ENCODE measurements at regions not wholly inside any gene's neighbourhood (a gene's known extent, or its start where the extent isn't known, plus 50 kb on each side); places are given as distances from the start of the nearest gene placed in this dataset.

DNA sequence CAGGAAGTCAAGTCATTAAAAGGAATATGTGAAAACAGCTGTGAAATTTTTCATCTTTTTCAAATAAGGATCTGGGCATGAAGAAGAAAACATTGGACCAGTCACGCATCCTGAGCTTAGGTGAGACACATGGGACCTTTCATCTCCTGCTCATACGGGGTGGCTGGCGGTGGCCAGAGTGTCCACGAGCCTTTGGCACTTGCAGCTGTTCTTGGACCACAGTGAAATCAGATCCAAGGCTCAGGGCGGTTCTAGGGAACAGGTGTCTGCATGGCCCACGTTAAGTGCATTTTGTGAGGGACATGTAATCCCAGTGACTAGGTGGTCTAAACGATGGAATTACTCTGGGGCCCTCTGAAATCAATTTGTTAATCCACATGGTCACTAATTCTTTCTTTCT, 212.7 kb upstream of the COPS8 start:
- DNase-seq (ENCODE audit: extremely low spot score): no peak
- no peak for TF ChIP-seq FOXM1 (IDR thresholded peaks at IDR 0.05; ENCODE audit: borderline replicate concordance)
- TF ChIP-seq BHLHE40 (IDR thresholded peaks at IDR 0.05; ENCODE audit: borderline replicate concordance): no peak
- TF ChIP-seq FOXA1 (IDR thresholded peaks at IDR 0.05): no peak
- no peak for TF ChIP-seq NFRKB (IDR thresholded peaks at IDR 0.05)
- no peak for TF ChIP-seq ZNF384 (IDR thresholded peaks at IDR 0.05)
- TF ChIP-seq, protein P1, sequence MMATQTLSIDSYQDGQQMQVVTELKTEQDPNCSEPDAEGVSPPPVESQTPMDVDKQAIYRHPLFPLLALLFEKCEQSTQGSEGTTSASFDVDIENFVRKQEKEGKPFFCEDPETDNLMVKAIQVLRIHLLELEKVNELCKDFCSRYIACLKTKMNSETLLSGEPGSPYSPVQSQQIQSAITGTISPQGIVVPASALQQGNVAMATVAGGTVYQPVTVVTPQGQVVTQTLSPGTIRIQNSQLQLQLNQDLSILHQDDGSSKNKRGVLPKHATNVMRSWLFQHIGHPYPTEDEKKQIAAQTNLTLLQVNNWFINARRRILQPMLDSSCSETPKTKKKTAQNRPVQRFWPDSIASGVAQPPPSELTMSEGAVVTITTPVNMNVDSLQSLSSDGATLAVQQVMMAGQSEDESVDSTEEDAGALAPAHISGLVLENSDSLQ (IDR thresholded peaks at IDR 0.05): no peak
- TF ChIP-seq CTBP1 (IDR thresholded peaks at IDR 0.05; ENCODE audit: borderline replicate concordance): no peak
- no peak for TF ChIP-seq ELF4 (IDR thresholded peaks at IDR 0.05)
- TF ChIP-seq LEF1 (IDR thresholded peaks at IDR 0.05; ENCODE audit: borderline replicate concordance): no peak
- TF ChIP-seq ARNT (IDR thresholded peaks at IDR 0.05): no peak
- no peak for TF ChIP-seq FOXK2 (IDR thresholded peaks at IDR 0.05)
- ChIA-PET CTCF (no interaction called here), POLR2A (no interaction called here)

DNA sequence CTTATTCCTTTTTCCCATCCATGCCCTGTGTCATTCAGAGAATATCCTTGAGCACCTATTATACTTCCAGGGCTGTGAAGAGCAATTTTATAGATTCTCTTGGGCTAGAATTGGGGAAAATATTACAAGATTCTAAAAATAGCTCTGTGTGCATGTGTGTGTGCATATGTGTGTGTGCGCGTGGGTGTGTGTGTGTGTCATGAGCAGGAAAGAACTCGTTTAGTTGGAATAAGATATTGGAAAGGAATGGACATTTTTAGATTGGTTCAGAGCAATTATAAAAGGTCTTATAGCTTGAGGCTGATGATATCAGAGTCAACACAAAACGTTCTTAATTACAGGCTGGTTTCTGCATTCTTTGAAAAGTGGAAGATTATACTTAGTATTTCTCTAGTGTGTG, 212.1 kb upstream of the COPS8 start:
- no peak for DNase-seq (ENCODE audit: extremely low spot score)
- ChIA-PET POLR2A (no interaction called here), CTCF (no interaction called here)
- TF ChIP-seq FOXA1 (IDR thresholded peaks at IDR 0.05) (no peak), L3MBTL2 (conservative IDR thresholded peaks at IDR 0.05) (no peak), HDGF (IDR thresholded peaks at IDR 0.05; ENCODE audit: borderline replicate concordance) (no peak), FOXM1 (IDR thresholded peaks at IDR 0.05; ENCODE audit: borderline replicate concordance) (no peak), LEF1 (IDR thresholded peaks at IDR 0.05; ENCODE audit: borderline replicate concordance) (no peak), ZNF384 (IDR thresholded peaks at IDR 0.05) (no peak), NFRKB (IDR thresholded peaks at IDR 0.05) (no peak), SP1 (IDR thresholded peaks at IDR 0.05) (no peak), SUZ12 (IDR thresholded peaks at IDR 0.05) (no peak), ARNT (IDR thresholded peaks at IDR 0.05) (no peak), BHLHE40 (IDR thresholded peaks at IDR 0.05; ENCODE audit: borderline replicate concordance) (no peak), TARDBP (IDR thresholded peaks at IDR 0.05) (no peak), ELF4 (IDR thresholded peaks at IDR 0.05) (no peak), CTBP1 (IDR thresholded peaks at IDR 0.05; ENCODE audit: borderline replicate concordance) (no peak), FOXK2 (IDR thresholded peaks at IDR 0.05) (no peak)
- TF ChIP-seq, protein P1 (IDR thresholded peaks at IDR 0.05): no peak

DNA sequence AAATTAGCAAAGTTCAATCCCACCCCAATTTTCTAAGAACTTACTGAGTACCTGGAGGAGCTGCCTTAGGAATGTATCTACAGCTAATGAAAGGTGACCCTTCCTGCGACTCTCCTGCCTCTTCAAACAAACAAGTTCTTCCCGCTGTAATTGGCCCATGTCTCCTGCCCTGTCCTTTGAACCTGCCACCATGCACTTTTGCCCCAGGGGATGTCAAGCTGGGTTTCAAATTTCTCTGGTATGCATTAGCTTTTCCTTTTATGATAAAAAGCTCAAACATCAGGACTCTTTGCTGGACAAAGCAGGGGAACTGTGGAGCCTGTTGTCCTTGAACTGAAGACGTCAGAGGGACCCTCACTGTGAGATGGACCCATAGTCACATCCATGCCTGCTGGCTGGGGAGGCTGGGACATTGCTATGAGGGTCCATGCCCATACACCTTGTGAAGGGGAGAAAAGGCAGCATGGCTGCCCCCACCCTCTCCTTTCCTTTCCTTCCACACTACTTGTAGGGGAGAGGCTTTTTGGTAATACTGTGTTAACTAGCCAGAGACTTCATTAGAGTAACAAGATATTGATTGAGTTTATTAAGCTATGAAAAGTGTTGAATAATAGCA, 210.7 kb upstream of the COPS8 start:
- DNase-seq (ENCODE audit: extremely low spot score): no peak
- TF ChIP-seq TARDBP (IDR thresholded peaks at IDR 0.05) (no peak), L3MBTL2 (conservative IDR thresholded peaks at IDR 0.05) (no peak), FOXA1 (IDR thresholded peaks at IDR 0.05) (no peak), HDGF (IDR thresholded peaks at IDR 0.05; ENCODE audit: borderline replicate concordance) (no peak), FOXM1 (IDR thresholded peaks at IDR 0.05; ENCODE audit: borderline replicate concordance) (no peak), SP1 (IDR thresholded peaks at IDR 0.05) (no peak), CTBP1 (IDR thresholded peaks at IDR 0.05; ENCODE audit: borderline replicate concordance) (no peak), ZNF384 (IDR thresholded peaks at IDR 0.05) (no peak), NFRKB (IDR thresholded peaks at IDR 0.05) (no peak), SUZ12 (IDR thresholded peaks at IDR 0.05) (no peak), ARNT (IDR thresholded peaks at IDR 0.05) (no peak), ELF4 (IDR thresholded peaks at IDR 0.05) (no peak), BHLHE40 (IDR thresholded peaks at IDR 0.05; ENCODE audit: borderline replicate concordance) (no peak), FOXK2 (IDR thresholded peaks at IDR 0.05) (no peak), LEF1 (IDR thresholded peaks at IDR 0.05; ENCODE audit: borderline replicate concordance) (no peak)
- TF ChIP-seq, protein P1 (IDR thresholded peaks at IDR 0.05): no peak
- ChIA-PET POLR2A (no interaction called here), CTCF (no interaction called here)

DNA sequence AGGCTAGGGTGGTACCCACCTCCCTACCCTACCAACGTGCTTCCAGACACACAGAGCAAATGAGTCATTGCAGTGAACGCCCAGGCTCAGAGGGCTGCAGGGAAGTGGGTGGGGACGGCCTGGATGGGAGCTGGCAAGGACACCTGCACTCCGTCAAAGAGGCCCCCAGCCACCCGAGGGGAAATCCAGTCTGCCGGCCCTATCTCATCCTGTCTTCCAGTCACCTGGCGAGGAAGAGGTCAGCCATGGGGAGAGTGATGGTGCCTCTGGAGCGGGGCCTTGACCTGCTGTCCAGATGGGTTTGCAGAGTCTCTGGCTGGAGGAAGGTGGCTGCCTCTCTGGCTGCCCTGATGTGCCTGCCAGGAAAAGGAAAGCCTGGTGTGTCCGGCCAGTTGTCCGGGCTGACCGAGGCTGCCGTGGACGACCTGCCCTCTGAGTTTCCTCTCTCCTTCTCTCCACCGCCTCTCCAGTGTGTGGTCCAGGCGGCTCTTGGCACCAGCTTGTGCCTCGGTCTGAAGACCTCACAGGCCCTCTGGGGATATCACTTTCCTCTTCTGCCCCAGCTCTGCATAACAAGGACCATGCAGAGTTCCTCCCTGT, 209.7 kb upstream of the COPS8 start:
- TF ChIP-seq FOXK2 (IDR thresholded peaks at IDR 0.05) (no peak), FOXM1 (IDR thresholded peaks at IDR 0.05; ENCODE audit: borderline replicate concordance) (no peak), FOXA1 (IDR thresholded peaks at IDR 0.05) (no peak), SUZ12 (IDR thresholded peaks at IDR 0.05) (no peak), LEF1 (IDR thresholded peaks at IDR 0.05; ENCODE audit: borderline replicate concordance) (no peak), CTBP1 (IDR thresholded peaks at IDR 0.05; ENCODE audit: borderline replicate concordance) (no peak), ELF4 (IDR thresholded peaks at IDR 0.05) (no peak), ARNT (IDR thresholded peaks at IDR 0.05) (no peak)
- ChIA-PET POLR2A (no interaction called here), CTCF (no interaction called here)
- no peak for DNase-seq (ENCODE audit: extremely low spot score)

DNA sequence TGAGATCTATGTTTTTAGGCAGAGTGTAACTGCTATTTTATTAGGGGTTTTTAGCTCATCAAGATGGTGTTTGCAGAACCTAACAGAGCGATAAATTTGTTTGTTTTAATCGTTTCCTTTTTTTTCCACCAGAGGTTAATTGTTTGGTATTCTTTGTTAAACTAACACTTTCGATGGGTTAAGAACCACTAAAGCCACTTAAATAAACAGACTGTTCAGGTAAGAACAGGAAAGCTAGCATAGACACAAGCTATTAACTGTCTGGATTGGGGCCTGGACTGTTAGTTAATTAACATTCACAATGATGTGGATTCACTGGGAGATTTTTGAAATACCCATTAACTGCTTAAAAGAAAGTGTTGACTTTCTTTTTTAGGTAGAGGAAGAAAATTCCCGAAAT, 209.0 kb upstream of the COPS8 start:
- TF ChIP-seq FOXK2 (IDR thresholded peaks at IDR 0.05) (no peak), BHLHE40 (IDR thresholded peaks at IDR 0.05; ENCODE audit: borderline replicate concordance) (no peak), NFRKB (IDR thresholded peaks at IDR 0.05) (no peak), ELF4 (IDR thresholded peaks at IDR 0.05) (no peak), FOXA1 (IDR thresholded peaks at IDR 0.05) (no peak), LEF1 (IDR thresholded peaks at IDR 0.05; ENCODE audit: borderline replicate concordance) (no peak), ZNF384 (IDR thresholded peaks at IDR 0.05) (no peak), L3MBTL2 (conservative IDR thresholded peaks at IDR 0.05) (no peak), CTBP1 (IDR thresholded peaks at IDR 0.05; ENCODE audit: borderline replicate concordance) (no peak), HDGF (IDR thresholded peaks at IDR 0.05; ENCODE audit: borderline replicate concordance) (no peak), FOXM1 (IDR thresholded peaks at IDR 0.05; ENCODE audit: borderline replicate concordance) (no peak), SUZ12 (IDR thresholded peaks at IDR 0.05) (no peak), TARDBP (IDR thresholded peaks at IDR 0.05) (no peak), SP1 (IDR thresholded peaks at IDR 0.05) (no peak), ARNT (IDR thresholded peaks at IDR 0.05) (no peak)
- TF ChIP-seq, protein P1 (IDR thresholded peaks at IDR 0.05): no peak
- DNase-seq (ENCODE audit: extremely low spot score): no peak
- CTCF ChIA-PET: no interaction called here
- POLR2A ChIA-PET: no interaction called here

All from HEK293T (cell line).